H1 (cell line): ENCODE measurements at regions not wholly inside any gene's neighbourhood (a gene's known extent, or its start where the extent isn't known, plus 50 kb on each side); places are given as distances from the start of the nearest gene placed in this dataset.

ENCODE experiments used
- BRCA1 ChIP-seq: IDR thresholded peaks from 2 replicates; pipeline ENCODE4 v1.6.1; 2012; ENCODE audit warnings: low read depth, low read length, improper control_type of control experiment
- CEBPB ChIP-seq: IDR thresholded peaks from 2 replicates; pipeline ENCODE4 v1.6.1; 2012; ENCODE audit warnings: low read depth, low read length
- CHD2 ChIP-seq: IDR thresholded peaks from 2 replicates; pipeline ENCODE4 v1.6.1; 2012; ENCODE audit warnings: low read length, improper control_type of control experiment
- CHD7 ChIP-seq: fragments of 300-600 bp; sonication (generic); IDR thresholded peaks from 2 replicates; pipeline ENCODE4 v1.7.1; 2012; ENCODE audit warnings: low read length, moderate library complexity, mild to moderate bottlenecking, inconsistent platforms; ENCODE audit not compliant: insufficient replicate concordance
- POLR2A ChIP-seq, 2 experiments: IDR thresholded peaks; 1 replicate in 1 of 2; 2 replicates in 1 of 2; pipeline ENCODE4 v1.6.1; 2011; ENCODE audit warnings: low read depth in 2 of 2, low read length in 2 of 2, mild to moderate bottlenecking in 2 of 2; ENCODE audit errors: control extremely low read depth in 1 of 2
- POU5F1 ChIP-seq: IDR thresholded peaks from 2 replicates; pipeline ENCODE4 v1.6.1; 2011; ENCODE audit warnings: low read depth, mild to moderate bottlenecking, low read length, moderate library complexity
- YY1 ChIP-seq: IDR thresholded peaks from 2 replicates; pipeline ENCODE4 v1.6.1; 2011; ENCODE audit warnings: low read depth, mild to moderate bottlenecking, low read length

- no peak for TF ChIP-seq BRCA1
- TF ChIP-seq CHD2: no peak
- no peak for TF ChIP-seq POU5F1
- TF ChIP-seq YY1: no peak
- no peak for TF ChIP-seq CHD7
- no peak for TF ChIP-seq POLR2A (IDR thresholded peaks at IDR 0.05; ENCODE audit: control extremely low read depth in 1 of 2, low read depth in 2 of 2, low read length in 2 of 2)
- no peak for TF ChIP-seq CEBPB
- TF ChIP-seq, all 59 proteins: peak for 0
Measured at GRCh38 chr10:130648807-130649206, 512.6 kb downstream of the GLRX3 start (continued).
